GM19467 (cell line): ENCODE measurements at regions not wholly inside any gene's neighbourhood (a gene's known extent, or its start where the extent isn't known, plus 50 kb on each side); places are given as distances from the start of the nearest gene placed in this dataset.
A peak's percentile ranks its signal among the peaks of the same experiment; 100 is the strongest.
"Not testable (repeated sequence)": the region's sequence is repeated elsewhere in the genome, so short reads cannot be mapped to it uniquely, and the experiment has no call there.

Experiments
- ATAC-seq: cut with Tn5 transposase; IDR thresholded peaks from one replicate; pipeline ENCODE4 v1.9.1; 2021; ENCODE audit warnings: mild to moderate bottlenecking, moderate library complexity; ENCODE audit not compliant: unreplicated experiment

GRCh38 chr1:199553104-199553503, 474.4 kb upstream of the NR5A2 start:
- ATAC-seq: no peak

GRCh38 chr1:199561334-199561733, 466.2 kb upstream of the NR5A2 start:
- no peak for ATAC-seq

GRCh38 chr1:199573047-199573446, 454.5 kb upstream of the NR5A2 start:
- no peak for ATAC-seq

GRCh38 chr1:199574950-199575349, 452.6 kb upstream of the NR5A2 start:
- ATAC-seq: no peak

- ATAC-seq: no peak
Measured at GRCh38 chr1:199580300-199580699, 447.2 kb upstream of the NR5A2 start.

- ATAC-seq: no peak
Measured at GRCh38 chr1:199585392-199585791, 442.1 kb upstream of the NR5A2 start.

GRCh38 chr1:199590708-199591107, 436.8 kb upstream of the NR5A2 start:
- ATAC-seq: peak; percentile 84

- ATAC-seq: no peak
Measured at GRCh38 chr1:199591468-199591867, 436.0 kb upstream of the NR5A2 start.

GRCh38 chr1:199593475-199593874, 434.0 kb upstream of the NR5A2 start:
- ATAC-seq: no peak

- ATAC-seq: not testable (repeated sequence)
Measured at GRCh38 chr1:199596448-199596847, 431.1 kb upstream of the NR5A2 start.

- ATAC-seq: no peak
Measured at GRCh38 chr1:199597152-199597551, 430.4 kb upstream of the NR5A2 start.

GRCh38 chr1:199608414-199608813, 419.1 kb upstream of the NR5A2 start:
- ATAC-seq: no peak

GRCh38 chr1:199612976-199613774, 414.3 kb upstream of the NR5A2 start:
- no peak for ATAC-seq

GRCh38 chr1:199616947-199617346, 410.6 kb upstream of the NR5A2 start:
- no peak for ATAC-seq

GRCh38 chr1:199619223-199619622, 408.3 kb upstream of the NR5A2 start:
- ATAC-seq: no peak

- not testable (repeated sequence) for ATAC-seq
Measured at GRCh38 chr1:199626228-199626627, 401.3 kb upstream of the NR5A2 start.

GRCh38 chr1:199629624-199630023, 397.9 kb upstream of the NR5A2 start:
- ATAC-seq: no peak

- ATAC-seq: no peak
Measured at GRCh38 chr1:199639453-199639852, 388.1 kb upstream of the NR5A2 start.

- ATAC-seq: no peak
Measured at GRCh38 chr1:199641531-199641930, 386.0 kb upstream of the NR5A2 start.

GRCh38 chr1:199644912-199645311, 382.6 kb upstream of the NR5A2 start:
- ATAC-seq: no peak

- no peak for ATAC-seq
Measured at GRCh38 chr1:199646761-199647160, 380.7 kb upstream of the NR5A2 start.

GRCh38 chr1:199657449-199657848, 370.1 kb upstream of the NR5A2 start:
- ATAC-seq: no peak

GRCh38 chr1:199660071-199660470, 367.4 kb upstream of the NR5A2 start:
- ATAC-seq: no peak
